Stomach (tissue), 8 donors: ENCODE measurements at regions not wholly inside any gene's neighbourhood (a gene's known extent, or its start where the extent isn't known, plus 50 kb on each side); places are given as distances from the start of the nearest gene placed in this dataset.

Experiments used
- DNase-seq, 2 donors: peaks; one replicate each; pipeline versions ENCODE4 v3.0.0 to v3.0.0-alpha.2; 2013 to 2019
- H3K27ac ChIP-seq, 5 donors: fragments of 200-600 bp in 4 of 5; sonication (generic) in 4 of 5; one replicate each; pipeline ENCODE4 v1.5.1; 2013 to 2019; ENCODE audit warnings: mild to moderate bottlenecking in 1 of 5, moderate library complexity in 1 of 5
- H3K27me3 ChIP-seq, 3 donors: fragments of 200-600 bp; sonication (generic); one replicate each; pipeline ENCODE4 v1.5.1; 2017 to 2019; ENCODE audit warnings: mixed run types in 1 of 3
- H3K36me3 ChIP-seq, 4 donors: fragments of 200-600 bp; sonication (generic); 1 replicate in 3 of 4; 2 replicates in 1 of 4; pipeline ENCODE4 v1.5.1; 2016 to 2019
- H3K4me1 ChIP-seq, 4 donors: fragments of 200-600 bp; sonication (generic); one replicate each; pipeline ENCODE4 v1.5.1; 2016 to 2019
- H3K4me3 ChIP-seq, 4 donors: fragments of 200-600 bp; sonication (generic) in 3 of 4; one replicate each; pipeline ENCODE4 v1.5.1; 2016 to 2019; ENCODE audit warnings: mild to moderate bottlenecking in 1 of 4
- H3K9me3 ChIP-seq, 4 donors: fragments of 200-600 bp; sonication (generic); one replicate each; pipeline ENCODE4 v1.5.1; 2016 to 2019
- EP300 ChIP-seq: sonication (generic); formaldehyde crosslinking; IDR thresholded peaks from one replicate; pipeline ENCODE4 v1.6.1; 2017; ENCODE audit warnings: antibody characterized with exemption
- POLR2A ChIP-seq, 4 donors: fragments of 450-650 bp; IDR thresholded peaks; one replicate each; pipeline ENCODE4 v1.6.1; 2016; ENCODE audit warnings: antibody characterized with exemption in 4 of 4, control low read depth in 2 of 4, mild to moderate bottlenecking in 1 of 4, moderate library complexity in 1 of 4
- POLR2AphosphoS5 ChIP-seq, 3 donors: sonication (generic); formaldehyde crosslinking; IDR thresholded peaks; one replicate each; pipeline ENCODE4 v1.6.1; 2016; ENCODE audit warnings: antibody characterized with exemption in 3 of 3
- WGBS, 5 donors: extraction: QIAGEN DNeasy Blood & Tissue Kit in 3 of 5; methylation state at CpG; one replicate each; pipeline versions ENCODE4 v1.1.5 to v1.1.7; 2013 to 2018; 5-methylcytosine and 5-hydroxymethylcytosine counted together
- intact Hi-C: fragments of 100-400 bp; cut with DNase I; formaldehyde crosslinking; loops from one replicate; pipeline ENCODE4 v1.15.1; 2023; ENCODE audit warnings: low total_unique reads
- TF ChIP-seq, protein P1 (sequence below), 7 experiments: fragments of 450-650 bp in 4 of 7; fragments of 200-600 bp in 3 of 7; sonication (generic) in 3 of 7; IDR thresholded peaks; one replicate each; pipeline ENCODE4 v1.5.1; 2016 to 2019; ENCODE audit warnings: antibody characterized with exemption in 7 of 7, control low read depth in 2 of 7, mild to moderate bottlenecking in 1 of 7
- donor health status: healthy with polysubstance abuse.
- donor health status: Bipolar disorder and iron deficiency.
- donor health status: healthy.

GRCh38 chr11:79564288-79564925 lies 123.6 kb upstream of the TENM4 start:
- H3K4me3 ChIP-seq, result no peak overlapping the region
- no peaks in the 10 kb centered on the region for H3K4me1 ChIP-seq
- H3K9me3 ChIP-seq, result peaks cover 0 to 2% (median under 1%) of the 10 kb centered on the region in 4 donors
- DNase-seq, result peak in 1 of 2 donors; percentile 7
- no peak overlapping the region for H3K27ac ChIP-seq
- no peaks in the 10 kb centered on the region for H3K27me3 ChIP-seq
- no peaks in the 10 kb centered on the region for H3K36me3 ChIP-seq
- intact Hi-C loops, result no loop called here
- 65 to 79% (median 72%) methylated on average over 5 of the region's 5 CpGs for WGBS, 5 donors
- TF ChIP-seq, protein P1, sequence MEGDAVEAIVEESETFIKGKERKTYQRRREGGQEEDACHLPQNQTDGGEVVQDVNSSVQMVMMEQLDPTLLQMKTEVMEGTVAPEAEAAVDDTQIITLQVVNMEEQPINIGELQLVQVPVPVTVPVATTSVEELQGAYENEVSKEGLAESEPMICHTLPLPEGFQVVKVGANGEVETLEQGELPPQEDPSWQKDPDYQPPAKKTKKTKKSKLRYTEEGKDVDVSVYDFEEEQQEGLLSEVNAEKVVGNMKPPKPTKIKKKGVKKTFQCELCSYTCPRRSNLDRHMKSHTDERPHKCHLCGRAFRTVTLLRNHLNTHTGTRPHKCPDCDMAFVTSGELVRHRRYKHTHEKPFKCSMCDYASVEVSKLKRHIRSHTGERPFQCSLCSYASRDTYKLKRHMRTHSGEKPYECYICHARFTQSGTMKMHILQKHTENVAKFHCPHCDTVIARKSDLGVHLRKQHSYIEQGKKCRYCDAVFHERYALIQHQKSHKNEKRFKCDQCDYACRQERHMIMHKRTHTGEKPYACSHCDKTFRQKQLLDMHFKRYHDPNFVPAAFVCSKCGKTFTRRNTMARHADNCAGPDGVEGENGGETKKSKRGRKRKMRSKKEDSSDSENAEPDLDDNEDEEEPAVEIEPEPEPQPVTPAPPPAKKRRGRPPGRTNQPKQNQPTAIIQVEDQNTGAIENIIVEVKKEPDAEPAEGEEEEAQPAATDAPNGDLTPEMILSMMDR (IDR thresholded peaks at IDR 0.05), result no peak
- TF ChIP-seq POLR2AphosphoS5 (IDR thresholded peaks at IDR 0.05), result no peak
- no peak for TF ChIP-seq POLR2A (IDR thresholded peaks at IDR 0.05)
- TF ChIP-seq EP300, result no peak

- no peaks in the 10 kb centered on the region for H3K27me3 ChIP-seq
- H3K36me3 ChIP-seq, result no peaks in the 10 kb centered on the region
- H3K9me3 ChIP-seq, result no peaks in the 10 kb centered on the region
- H3K27ac ChIP-seq, result no peak overlapping the region
- DNase-seq, result no peak
- TF ChIP-seq POLR2A (IDR thresholded peaks at IDR 0.05) (no peak), EP300 (no peak), POLR2AphosphoS5 (IDR thresholded peaks at IDR 0.05) (no peak)
- TF ChIP-seq, protein P1 (IDR thresholded peaks at IDR 0.05), result no peak
- intact Hi-C loops, result no loop called here
- H3K4me3 ChIP-seq, result no peak overlapping the region
- no peaks in the 10 kb centered on the region for H3K4me1 ChIP-seq
These were observed 120.7 kb upstream of the TENM4 start for GRCh38 chr11:79561496-79561895.

GRCh38 chr11:79550809-79551208 lies 110.0 kb upstream of the TENM4 start:
- intact Hi-C loops, result no loop called here

GRCh38 chr11:79547256-79547655 lies 106.4 kb upstream of the TENM4 start:
- DNase-seq, result no peak
- no peak overlapping the region for H3K4me3 ChIP-seq
- H3K27ac ChIP-seq, result no peak overlapping the region
- no peaks in the 10 kb centered on the region for H3K27me3 ChIP-seq
- H3K4me1 ChIP-seq, result no peaks in the 10 kb centered on the region
- H3K36me3 ChIP-seq, result no peaks in the 10 kb centered on the region
- intact Hi-C loops, result no loop called here
- no peak for TF ChIP-seq EP300
- H3K9me3 ChIP-seq, result no peaks in the 10 kb centered on the region

More at GRCh38 chr11:79550809-79551208, 110.0 kb upstream of the TENM4 start:
- no peak overlapping the region for H3K27ac ChIP-seq
- H3K27me3 ChIP-seq, result no peaks in the 10 kb centered on the region
- no peak for DNase-seq
- H3K4me1 ChIP-seq, result no peaks in the 10 kb centered on the region
- H3K9me3 ChIP-seq, result no peaks in the 10 kb centered on the region
- H3K36me3 ChIP-seq, result no peaks in the 10 kb centered on the region
- no peak overlapping the region for H3K4me3 ChIP-seq
- TF ChIP-seq EP300 (no peak), POLR2AphosphoS5 (IDR thresholded peaks at IDR 0.05) (no peak), POLR2A (IDR thresholded peaks at IDR 0.05) (no peak)
- TF ChIP-seq, protein P1 (IDR thresholded peaks at IDR 0.05), result no peak

DNA sequence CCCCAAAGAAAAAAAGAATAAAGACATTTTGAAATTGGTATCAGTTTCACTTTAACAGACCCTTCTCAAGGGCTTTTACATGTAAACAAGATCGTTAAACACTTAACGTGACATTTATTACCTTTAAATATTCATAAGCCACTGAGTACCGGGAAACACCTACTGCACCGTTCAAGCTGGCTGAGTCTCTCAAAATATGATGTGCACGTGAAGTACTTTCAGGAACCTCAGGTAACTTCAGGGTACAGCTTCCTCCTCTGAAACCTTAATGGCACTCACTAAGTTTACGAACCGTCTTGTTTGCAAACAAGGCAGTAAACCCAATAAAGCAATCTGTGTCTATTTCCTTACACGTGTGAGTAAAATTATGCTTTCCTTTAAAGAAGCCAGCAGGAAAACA lies 105.5 kb upstream of the TENM4 start:
- DNase-seq, result no peak
- no peaks in the 10 kb centered on the region for H3K36me3 ChIP-seq
- H3K4me3 ChIP-seq, result no peak overlapping the region
- no peak overlapping the region for H3K27ac ChIP-seq
- H3K27me3 ChIP-seq, result no peaks in the 10 kb centered on the region
- 63 to 79% (median 76%) methylated on average over 8 of the region's 8 CpGs for WGBS, 5 donors
- no peaks in the 10 kb centered on the region for H3K9me3 ChIP-seq
- TF ChIP-seq, protein P1 (IDR thresholded peaks at IDR 0.05), result no peak
- TF ChIP-seq POLR2AphosphoS5 (IDR thresholded peaks at IDR 0.05) (no peak), POLR2A (IDR thresholded peaks at IDR 0.05) (no peak), EP300 (no peak)
- intact Hi-C loops, result no loop called here
- H3K4me1 ChIP-seq, result no peaks in the 10 kb centered on the region
